Posterior vena cava (tissue), 2 donors: ENCODE measurements at regions not wholly inside any gene's neighbourhood (a gene's known extent, or its start where the extent isn't known, plus 50 kb on each side); places are given as distances from the start of the nearest gene placed in this dataset.
"Not testable (repeated sequence)": the region's sequence is repeated elsewhere in the genome, so short reads cannot be mapped to it uniquely, and the experiment has no call there.

Source experiments
- DNase-seq: peaks from one replicate; pipeline ENCODE4 v3.0.0-alpha.2; 2020; ENCODE audit warnings: low spot score
- intact Hi-C, 2 donors: fragments of 100-400 bp; cut with DNase I; formaldehyde crosslinking; loops; one replicate each; pipeline versions ENCODE4 v1.14.1 to v1.14.2; 2022 to 2023
- donor health status: DM: yes; HTN: yes; CAD: no.
- donor health status: DM: yes; HTN: yes; CAD: no.

DNA sequence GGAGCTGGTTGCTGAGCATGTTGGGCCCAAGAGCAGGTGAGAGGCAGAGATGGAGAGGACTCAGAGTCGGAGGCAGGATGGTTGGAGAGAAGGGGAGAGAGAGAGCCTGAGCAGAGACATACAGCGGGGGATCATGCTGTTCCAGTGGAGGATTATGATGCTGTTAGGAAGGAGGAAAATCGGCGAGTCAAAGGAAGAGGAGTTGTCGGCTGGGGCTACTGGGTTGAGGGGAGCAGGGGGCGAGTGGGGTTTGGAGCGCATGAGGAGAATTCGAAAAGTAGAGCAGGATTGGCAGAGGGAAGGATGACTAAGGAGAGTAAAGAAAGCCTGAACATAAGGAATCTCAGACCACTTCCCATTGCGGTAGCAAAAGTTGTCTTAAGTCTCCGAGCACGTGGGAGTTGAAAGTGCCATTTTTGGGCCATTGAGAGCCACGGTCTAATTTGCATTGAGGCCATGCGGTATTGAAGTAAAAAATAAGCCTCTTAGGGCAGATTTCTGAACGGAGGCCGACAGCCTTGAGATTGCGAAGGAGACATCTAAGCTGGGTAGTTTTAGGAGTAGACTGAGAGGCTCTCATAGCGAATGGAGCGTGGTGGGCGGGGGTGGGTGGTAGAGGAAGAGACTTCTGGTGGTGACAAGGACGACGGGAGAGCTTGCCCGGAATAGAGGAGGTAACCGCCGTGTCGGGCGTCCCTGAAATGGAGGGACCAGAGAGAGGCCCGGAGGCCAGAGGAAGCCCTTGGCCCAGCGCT lies 140.4 kb upstream of the ETV3 start:
- no peak for DNase-seq
- intact Hi-C loops, result no loop called here

GRCh38 chr1:157277913-157278312 lies 139.7 kb upstream of the ETV3 start:
- intact Hi-C loops, result no loop called here
- DNase-seq, result no peak

DNA sequence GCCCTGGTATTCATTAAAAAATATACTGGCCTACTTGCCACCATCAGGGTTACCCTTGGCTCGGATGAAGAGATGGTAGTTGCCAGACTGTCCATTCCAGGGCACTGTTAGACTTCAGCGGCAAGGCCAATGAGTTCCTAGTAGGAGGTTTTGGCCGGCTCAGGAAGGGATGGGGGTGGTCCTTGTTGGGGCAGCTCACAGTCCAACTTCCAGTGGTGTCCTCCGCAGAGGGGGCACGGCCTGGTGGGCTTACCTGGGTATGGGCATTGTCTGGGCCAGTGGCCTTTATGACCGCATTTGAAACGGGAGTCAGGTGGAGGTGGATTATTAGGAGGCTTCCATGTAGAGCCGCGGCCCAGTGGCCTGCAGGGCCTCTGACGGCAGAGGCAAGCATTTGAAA lies 139.1 kb upstream of the ETV3 start:
- intact Hi-C loops, result no loop called here
- no peak for DNase-seq

- intact Hi-C loops, result no loop called here
- DNase-seq, result no peak
These were observed 136.7 kb upstream of the ETV3 start for GRCh38 chr1:157274698-157275534.

- no peak for DNase-seq
These were observed 134.7 kb upstream of the ETV3 start for GRCh38 chr1:157272729-157273524.

GRCh38 chr1:157272264-157272663 lies 134.1 kb upstream of the ETV3 start:
- intact Hi-C loops, result no loop called here
- no peak for DNase-seq

More at GRCh38 chr1:157272729-157273524, 134.7 kb upstream of the ETV3 start:
- intact Hi-C loops, result no loop called here

DNA sequence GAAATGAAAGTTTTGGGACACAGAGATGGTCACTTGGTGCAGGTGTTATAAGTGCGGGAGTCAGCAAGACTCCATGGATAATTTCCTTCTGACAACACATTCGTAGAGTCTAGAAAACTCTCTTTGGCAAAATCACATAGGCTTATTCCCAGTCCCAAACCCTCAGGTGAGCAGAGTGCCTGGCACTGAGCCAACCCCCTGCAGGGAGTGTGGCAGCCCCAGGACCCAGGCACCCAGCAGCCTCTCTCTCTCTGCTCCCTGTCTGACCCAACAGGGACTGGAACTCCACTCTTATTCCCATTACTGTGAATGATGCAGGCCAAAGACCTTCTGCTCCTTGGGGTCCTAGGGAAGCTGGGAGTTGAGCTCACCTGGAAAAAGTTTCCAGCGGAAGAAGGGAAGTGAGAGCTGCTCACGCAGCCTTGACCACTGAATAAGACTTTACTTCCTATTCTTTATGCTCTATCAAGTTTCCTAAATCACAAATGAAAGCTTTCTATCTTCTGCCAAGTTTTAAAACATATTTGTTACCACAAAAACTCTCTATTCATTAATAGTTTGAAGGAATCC lies 132.6 kb upstream of the ETV3 start:
- intact Hi-C loops, result no loop called here
- DNase-seq, result no peak

DNA sequence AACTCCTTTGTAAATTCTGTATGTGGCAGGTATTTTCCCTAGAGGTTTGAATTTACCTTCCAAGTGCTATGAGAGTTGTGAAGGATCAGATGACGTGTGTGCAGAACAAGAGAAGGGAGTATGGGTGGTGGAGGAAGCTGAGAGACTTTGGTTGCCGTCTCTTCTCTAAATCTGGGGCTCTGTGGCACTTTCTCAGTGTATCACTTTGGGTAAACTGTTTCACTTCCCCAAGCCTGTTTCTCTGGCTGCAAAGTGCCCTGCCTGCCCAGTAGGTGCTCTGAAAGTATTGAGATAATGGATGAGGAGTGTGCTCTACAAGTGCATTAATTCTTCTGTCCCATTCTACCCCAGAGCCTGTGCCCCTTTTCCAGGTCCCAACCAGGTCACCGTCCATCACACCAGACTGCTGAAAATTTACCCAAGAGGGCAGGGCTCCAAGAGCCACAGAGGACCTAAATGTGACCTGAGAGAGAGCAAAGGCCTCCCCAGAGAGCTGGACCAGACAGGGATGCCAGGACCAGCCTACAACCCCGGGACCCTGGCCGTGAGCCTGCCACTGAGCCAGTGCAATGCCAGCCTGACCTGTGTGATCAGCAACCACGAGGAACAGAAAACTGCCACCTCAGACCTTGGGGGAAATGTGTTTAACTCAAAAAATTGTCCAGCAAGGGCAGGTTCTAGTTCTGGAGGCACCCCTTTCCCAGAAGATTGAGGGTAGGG lies 131.6 kb upstream of the ETV3 start:
- no peak for DNase-seq
- intact Hi-C loops, result no loop called here

DNA sequence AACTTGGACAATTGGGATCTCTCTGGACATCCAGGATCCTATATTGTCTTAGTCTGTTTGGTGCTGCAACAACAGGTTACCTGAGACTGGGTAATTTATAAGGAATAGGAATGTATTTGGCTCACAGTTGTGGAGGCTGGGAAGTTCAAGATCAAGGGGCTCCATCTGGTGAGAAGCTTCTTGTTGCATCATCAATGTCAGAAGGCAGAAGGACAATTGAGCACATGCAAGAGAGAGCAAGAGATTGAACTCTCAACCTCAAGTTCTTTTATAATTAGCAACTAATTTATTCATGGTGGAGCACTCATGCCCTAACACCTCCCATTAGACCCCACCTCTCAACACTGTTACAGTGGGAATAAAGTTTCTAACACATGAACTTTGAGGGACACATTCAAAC lies 124.7 kb upstream of the ETV3 start:
- DNase-seq, result no peak
- intact Hi-C loops, result no loop called here

DNA sequence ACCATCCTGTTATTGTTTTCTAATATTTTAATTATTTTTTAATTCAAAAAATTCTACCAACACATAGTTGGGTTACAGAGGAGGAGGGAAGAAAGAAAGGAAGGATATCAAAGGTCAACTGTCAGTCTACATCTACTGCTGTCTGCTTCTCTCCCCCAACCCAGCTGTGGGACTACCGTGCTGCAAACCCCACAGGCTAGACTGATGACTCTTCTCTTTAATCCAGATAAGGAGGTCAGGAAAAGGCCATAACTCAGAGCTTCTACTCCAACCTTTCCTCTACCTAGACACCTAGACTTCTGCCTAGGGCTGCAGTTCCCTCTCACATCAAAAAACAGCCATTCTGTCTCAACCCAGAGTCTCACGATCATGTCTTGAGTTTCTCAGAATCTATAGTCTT lies 124.2 kb upstream of the ETV3 start:
- intact Hi-C loops, result no loop called here

GRCh38 chr1:157255891-157256290 lies 117.7 kb upstream of the ETV3 start:
- intact Hi-C loops, DNase-seq: not testable (repeated sequence)

More for the DNA sequence above, 124.2 kb upstream of the ETV3 start:
- DNase-seq, result no peak

- DNase-seq, result not testable (repeated sequence)
These were observed 116.0 kb upstream of the ETV3 start for GRCh38 chr1:157254183-157254582.

DNA sequence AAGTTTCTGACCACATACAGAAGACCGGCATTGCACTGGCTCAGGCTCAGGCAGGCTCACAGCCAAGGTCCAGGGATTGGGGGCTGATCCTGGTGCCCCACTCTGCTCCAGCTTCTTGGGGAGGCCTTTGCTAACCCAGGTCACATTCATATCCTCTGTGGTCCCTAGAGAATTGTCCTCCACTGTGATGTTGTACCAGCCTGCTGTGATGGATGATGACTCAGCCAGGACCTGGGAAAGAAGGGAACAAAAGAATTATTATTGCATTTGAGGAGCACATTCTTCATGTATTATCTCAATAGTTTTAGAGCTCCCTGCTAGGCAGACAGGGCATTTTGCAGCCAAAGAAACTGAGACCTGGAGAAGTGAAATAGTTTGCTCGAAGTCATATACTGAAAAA lies 114.3 kb upstream of the ETV3 start:
- no peak for DNase-seq
- intact Hi-C loops, result no loop called here

More at GRCh38 chr1:157254183-157254582, 116.0 kb upstream of the ETV3 start:
- intact Hi-C loops, result not testable (repeated sequence)

GRCh38 chr1:157249739-157250138 lies 111.5 kb upstream of the ETV3 start:
- intact Hi-C loops, result no loop called here
- no peak for DNase-seq

DNA sequence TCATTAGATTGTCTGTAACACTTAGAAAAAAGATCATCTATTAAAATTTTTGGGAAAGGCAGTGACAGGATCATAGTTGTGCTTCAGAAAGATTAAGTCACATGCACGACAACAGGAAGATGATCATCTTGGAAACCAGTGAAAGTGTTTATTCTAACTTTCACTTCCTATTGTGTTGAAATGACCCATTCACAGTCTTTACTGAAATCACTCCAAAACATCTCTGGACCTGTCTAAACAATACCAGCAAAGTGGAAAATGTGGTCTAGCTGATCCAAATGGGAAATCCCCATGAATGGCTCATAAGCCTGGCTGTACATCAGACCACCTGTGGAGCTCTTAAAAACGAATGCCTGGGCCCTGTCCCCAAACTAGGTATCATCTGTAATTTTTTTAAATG lies 111.1 kb upstream of the ETV3 start:
- intact Hi-C loops, result no loop called here
- no peak for DNase-seq

DNA sequence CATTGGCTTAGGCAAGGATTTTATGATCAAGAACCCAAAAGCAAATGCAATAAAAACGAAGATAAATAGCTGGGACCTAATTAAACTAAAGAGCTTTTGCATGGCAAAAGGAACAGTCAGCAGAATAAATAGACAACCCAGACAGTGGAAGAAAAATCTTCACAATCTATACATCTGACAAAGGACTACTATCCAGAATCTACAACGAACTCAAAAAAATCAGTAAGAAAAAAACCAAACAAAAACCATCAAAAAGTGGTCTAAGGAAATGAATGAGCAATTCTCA lies 109.5 kb upstream of the ETV3 start:
- intact Hi-C loops, DNase-seq: not testable (repeated sequence)

DNA sequence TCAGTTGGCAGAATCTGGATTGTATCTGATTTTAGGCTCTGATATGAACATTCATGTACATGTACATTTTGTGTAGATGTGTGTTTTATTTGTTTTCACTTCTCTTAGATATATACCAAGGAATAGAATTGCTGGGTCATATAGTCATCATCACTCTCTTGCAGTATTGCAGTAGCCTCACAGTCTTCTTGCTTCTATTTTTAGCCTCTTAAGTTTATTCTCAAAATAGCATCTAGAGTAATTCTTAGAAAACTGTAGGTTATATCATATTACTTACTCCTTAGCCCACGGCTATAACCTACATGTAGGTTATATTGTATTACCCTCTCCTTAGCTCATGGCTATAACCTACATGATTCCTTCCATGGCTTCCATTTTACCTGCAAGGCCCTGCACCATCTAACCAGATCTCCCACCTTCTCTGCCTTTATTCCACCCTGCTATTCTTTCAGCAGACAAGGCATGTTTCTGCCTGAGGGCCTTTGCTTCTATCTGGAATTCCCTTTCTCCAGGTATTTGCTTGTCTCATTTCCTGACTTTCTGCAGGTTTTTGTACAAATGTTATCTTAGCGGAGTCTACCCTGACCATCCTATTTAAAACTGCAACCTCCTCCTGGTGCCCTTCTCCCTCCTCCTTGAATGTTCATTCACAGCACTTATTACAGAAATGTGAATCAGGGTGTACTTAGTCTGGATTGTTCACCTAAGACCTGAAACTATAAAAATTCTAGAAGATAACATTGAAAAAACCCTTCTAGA lies 109.0 kb upstream of the ETV3 start:
- no peak for DNase-seq
- intact Hi-C loops, result no loop called here

GRCh38 chr1:157245823-157246222 lies 107.6 kb upstream of the ETV3 start:
- DNase-seq, result no peak
- intact Hi-C loops, result no loop called here

GRCh38 chr1:157241185-157241538 lies 103.0 kb upstream of the ETV3 start:
- DNase-seq, result no peak
- intact Hi-C loops, result no loop called here
